Endothelial cell of umbilical vein (primary cell): ENCODE measurements at regions not wholly inside any gene's neighbourhood (a gene's known extent, or its start where the extent isn't known, plus 50 kb on each side); places are given as distances from the start of the nearest gene placed in this dataset.

Source experiments
- BruUV-seq: library from RNA; stranded (reverse); fragments of 400-500 nt; replicated peaks from 2 replicates; lab custom pipeline; 2021; lab: Mats Ljungman, UMichigan
- CTCF ChIA-PET: fragments of 300-600, 350-600 bp; sonication (Branson Sonifier 250); formaldehyde crosslinking; loops from one replicate; lab custom pipeline; 2021; ENCODE audit warnings: antibody characterized with exemption, inconsistent platforms; lab: Charles Lee
- POLR2A ChIA-PET: fragments of 300-600, 350-600 bp; sonication (Branson Sonifier 250); formaldehyde crosslinking; loops from one replicate; lab custom pipeline; 2021; ENCODE audit warnings: antibody characterized with exemption, inconsistent platforms; lab: Charles Lee
- DNase-seq: peaks from one replicate; pipeline ENCODE4 v3.0.0-alpha.2; 2011; ENCODE audit warnings: low read depth, low spot score
- FAIRE-seq: peaks from 2 replicates; lab custom pipeline; 2011; peaks lifted over from hg19 to GRCh38; lab: Jason Lieb, UNC
- H2AFZ ChIP-seq: 2 replicates; pipeline ENCODE4 v1.6.0; 2012; ENCODE audit warnings: low read depth, low read length, control low read depth, inconsistent platforms
- H3K27ac ChIP-seq: 2 replicates; pipeline ENCODE4 v1.5.1; 2011; ENCODE audit warnings: low read depth, mild to moderate bottlenecking, control low read depth, low read length, moderate library complexity; ENCODE audit not compliant: insufficient read depth
- H3K27me3 ChIP-seq, 2 experiments: 2 replicates each; pipeline versions ENCODE4 v1.6.0 to v1.6.1; 2011; ENCODE audit warnings: low read length in 2 of 2, mixed read lengths in 1 of 2; ENCODE audit not compliant: control insufficient read depth in 2 of 2, insufficient read depth in 2 of 2
- H3K36me3 ChIP-seq, 2 experiments: 2 replicates in 1 of 2; 3 replicates in 1 of 2; pipeline ENCODE4 v1.5.1; 2011; ENCODE audit warnings: low read length in 2 of 2, mild to moderate bottlenecking in 1 of 2, moderate library complexity in 1 of 2; ENCODE audit not compliant: control insufficient read depth in 2 of 2, insufficient read depth in 2 of 2; ENCODE audit errors: extremely low read depth in 1 of 2
- H3K4me1 ChIP-seq: 3 replicates; pipeline ENCODE4 v1.5.1; 2011; ENCODE audit warnings: mild to moderate bottlenecking, low read length; ENCODE audit not compliant: control insufficient read depth, insufficient read depth; ENCODE audit errors: extremely low read depth
- H3K4me2 ChIP-seq: 2 replicates; pipeline ENCODE4 v1.6.1; 2011; ENCODE audit warnings: low read length, control low read depth, mixed read lengths; ENCODE audit not compliant: insufficient read depth
- H3K4me3 ChIP-seq, 3 experiments: fragments of 200-600 bp in 1 of 3; sonication (generic), shearing (Covaris generic) in 1 of 3; replicated peaks in 1 of 3; 2 replicates each; pipeline ENCODE4 v1.5.1; 2011 to 2016; ENCODE audit warnings: control low read depth in 3 of 3, low read length in 3 of 3, mild to moderate bottlenecking in 2 of 3, inconsistent platforms in 1 of 3, low read depth in 1 of 3, moderate library complexity in 1 of 3; ENCODE audit not compliant: insufficient read depth in 1 of 3
- H3K79me2 ChIP-seq: 2 replicates; pipeline ENCODE4 v1.6.0; 2012; ENCODE audit warnings: low read length, inconsistent platforms; ENCODE audit not compliant: control insufficient read depth, insufficient read depth
- H3K9ac ChIP-seq: replicated peaks from 2 replicates; pipeline ENCODE3; 2011; ENCODE audit warnings: low read length, control low read depth; ENCODE audit not compliant: insufficient read depth; ENCODE audit errors: extremely low read depth
- H3K9me1 ChIP-seq: replicated peaks from 3 replicates; pipeline ENCODE4 v1.6.0; 2011; ENCODE audit warnings: mild to moderate bottlenecking, low read length; ENCODE audit not compliant: control insufficient read depth, insufficient read depth; ENCODE audit errors: extremely low read depth
- H3K9me3 ChIP-seq: replicated peaks from 2 replicates; pipeline ENCODE4 v1.5.1; 2012; ENCODE audit warnings: low read length, inconsistent platforms; ENCODE audit not compliant: control insufficient read depth, insufficient read depth
- H4K20me1 ChIP-seq: replicated peaks from 2 replicates; pipeline ENCODE3; 2011; ENCODE audit warnings: mild to moderate bottlenecking, low read length; ENCODE audit not compliant: control insufficient read depth, insufficient read depth; ENCODE audit errors: extremely low read depth
- CTCF ChIP-seq, 2 donors: IDR thresholded peaks; 1 replicate in 1 of 2; 2 replicates in 1 of 2; pipeline ENCODE4 v1.5.1; 2011; ENCODE audit warnings: low read length in 2 of 2, mild to moderate bottlenecking in 2 of 2, moderate library complexity in 2 of 2, control low read depth in 1 of 2, inconsistent platforms in 1 of 2, low read depth in 1 of 2; ENCODE audit not compliant: insufficient read depth in 1 of 2; ENCODE audit errors: extremely low read depth in 1 of 2
- EZH2 ChIP-seq: IDR thresholded peaks from 2 replicates; pipeline ENCODE4 v1.6.1; 2012; ENCODE audit warnings: borderline replicate concordance, low read depth, mild to moderate bottlenecking, moderate library complexity, low read length, inconsistent platforms; ENCODE audit not compliant: severe bottlenecking
- FOS ChIP-seq: IDR thresholded peaks from 2 replicates; pipeline ENCODE4 v1.6.1; 2011; ENCODE audit warnings: mild to moderate bottlenecking, low read length, moderate library complexity, borderline replicate concordance; ENCODE audit not compliant: insufficient read depth
- GATA2 ChIP-seq: IDR thresholded peaks from 2 replicates; pipeline ENCODE4 v1.7.0; 2011; ENCODE audit warnings: low read depth, mild to moderate bottlenecking, moderate library complexity, mixed read lengths, low read length; ENCODE audit not compliant: insufficient read length, insufficient read depth
- JUN ChIP-seq: IDR thresholded peaks from 2 replicates; pipeline ENCODE4 v1.6.1; 2011; ENCODE audit warnings: borderline replicate concordance, low read depth; ENCODE audit not compliant: insufficient read length, insufficient read depth
- MAX ChIP-seq: IDR thresholded peaks from 2 replicates; pipeline ENCODE4 v1.6.1; 2011; ENCODE audit not compliant: insufficient read depth, insufficient read length
- MYC ChIP-seq: IDR thresholded peaks from one replicate; pipeline ENCODE4 v1.6.1; 2011; ENCODE audit warnings: mild to moderate bottlenecking, low read depth, low read length
- POLR2A ChIP-seq: IDR thresholded peaks from 2 replicates; pipeline ENCODE4 v1.6.1; 2012; ENCODE audit warnings: low read depth, mild to moderate bottlenecking, control low read depth, low read length
- POLR2AphosphoS5 ChIP-seq: IDR thresholded peaks from 2 replicates; pipeline ENCODE4 v1.6.1; 2012; ENCODE audit warnings: low read depth, mild to moderate bottlenecking, control low read depth, low read length, moderate library complexity; ENCODE audit not compliant: insufficient read depth
- dilution Hi-C: fragments of 300-500 bp; cut with MboI; formaldehyde crosslinking; loops from one replicate; pipeline ENCODE4 v1.15.0; 2019; ENCODE audit warnings: low sequenced_read_pairs; ENCODE audit not compliant: extremely low pct_ligation_motif_present
- intact Hi-C: fragments of 100-400 bp; cut with micrococcal nuclease; formaldehyde crosslinking; loops from one replicate; pipeline ENCODE4 v1.10.0; 2022

- no peaks in the 10 kb centered on the region for H3K4me1 ChIP-seq
- H3K79me2 ChIP-seq = no peaks in the 10 kb centered on the region
- H3K4me3 ChIP-seq = no peak overlapping the region
- ChIA-PET POLR2A (interaction anchor here (0.5 kb wide), 1 partner anchor 1199 kb away, joined by 3 read pairs; no protein-coding TSS in a partner anchor), CTCF (interaction anchor here (1.1 to 1.2 kb wide), 2 partner anchors 11 to 12 kb away, joined by 3 read pairs; no protein-coding TSS in a partner anchor)
- H2AFZ ChIP-seq = no peak overlapping the region
- intact Hi-C loops (no loop called here), dilution Hi-C loops (no loop called here)
- no peaks in the 10 kb centered on the region for H3K9me1 ChIP-seq
- DNase-seq (no peak), FAIRE-seq (no peak)
- BruUV-seq = no TSS peak
- TF ChIP-seq JUN (no peak), MAX (no peak), MYC (no peak), FOS (no peak), GATA2 (no peak), POLR2AphosphoS5 (no peak), EZH2 (no peak), CTCF (IDR thresholded peaks at IDR 0.05; ENCODE audit: extremely low read depth in 1 of 2, insufficient read depth in 1 of 2, low read depth in 1 of 2, low read length in 2 of 2) (no peak), POLR2A (no peak)
- no peak overlapping the region for H3K4me2 ChIP-seq
- no peak overlapping the region for H3K27ac ChIP-seq
- no peaks in the 10 kb centered on the region for H3K36me3 ChIP-seq
- no peak overlapping the region for H3K9ac ChIP-seq
- H3K9me3 ChIP-seq = no peaks in the 10 kb centered on the region
- peaks cover 0 to 4% of the 10 kb centered on the region in 2 experiments for H3K27me3 ChIP-seq
- H4K20me1 ChIP-seq = no peaks in the 10 kb centered on the region
These were observed 490.8 kb downstream of the RAPGEF2 start for GRCh38 chr4:159593681-159594080.
